GM21737 (cell line): ENCODE measurements at regions not wholly inside any gene's neighbourhood (a gene's known extent, or its start where the extent isn't known, plus 50 kb on each side); places are given as distances from the start of the nearest gene placed in this dataset.

Source experiments
- ATAC-seq: cut with Tn5 transposase; IDR thresholded peaks from one replicate; pipeline ENCODE4 v1.9.1; 2021; ENCODE audit warnings: mild to moderate bottlenecking, moderate library complexity; ENCODE audit not compliant: unreplicated experiment

GRCh38 chr1:34597877-34598514, 156.9 kb upstream of the GJB5 start:
- ATAC-seq = no peak

GRCh38 chr1:34602907-34603306, 151.9 kb upstream of the GJB5 start:
- no peak for ATAC-seq

GRCh38 chr1:34603594-34603993, 151.3 kb upstream of the GJB5 start:
- ATAC-seq = no peak

GRCh38 chr1:34606504-34606903, 148.3 kb upstream of the GJB5 start:
- no peak for ATAC-seq

GRCh38 chr1:34610063-34610462, 144.8 kb upstream of the GJB5 start:
- no peak for ATAC-seq

- no peak for ATAC-seq
Observed at GRCh38 chr1:34611571-34611970, 143.3 kb upstream of the GJB5 start.

- ATAC-seq = no peak
Observed at GRCh38 chr1:34612091-34612827, 142.6 kb upstream of the GJB5 start.

- ATAC-seq = no peak
Observed at GRCh38 chr1:34617321-34618118, 137.3 kb upstream of the GJB5 start.

GRCh38 chr1:34618381-34618780, 136.5 kb upstream of the GJB5 start:
- ATAC-seq = no peak

- no peak for ATAC-seq
Observed at GRCh38 chr1:34619256-34619655, 135.6 kb upstream of the GJB5 start.

- no peak for ATAC-seq
Observed at GRCh38 chr1:34621916-34622315, 132.9 kb upstream of the GJB5 start.

- no peak for ATAC-seq
Observed at GRCh38 chr1:34625521-34626015, 129.3 kb upstream of the GJB5 start.

GRCh38 chr1:34627465-34628240, 127.2 kb upstream of the GJB5 start:
- no peak for ATAC-seq

GRCh38 chr1:34631126-34631525, 123.7 kb upstream of the GJB5 start:
- ATAC-seq = no peak

- no peak for ATAC-seq
Observed at GRCh38 chr1:34639701-34640100, 115.1 kb upstream of the GJB5 start.

- ATAC-seq = no peak
Observed at GRCh38 chr1:34640654-34641401, 114.0 kb upstream of the GJB5 start.

- ATAC-seq = no peak
Observed at GRCh38 chr1:34642679-34643078, 112.2 kb upstream of the GJB5 start.

GRCh38 chr1:34645109-34645688, 109.6 kb upstream of the GJB5 start:
- ATAC-seq = no peak

- no peak for ATAC-seq
Observed at GRCh38 chr1:34645919-34646318, 108.9 kb upstream of the GJB5 start.

- no peak for ATAC-seq
Observed at GRCh38 chr1:34648501-34648900, 106.3 kb upstream of the GJB5 start.
